SK-N-SH treated with all-trans-retinoic acid at 6 μM for 48 hours (cell line): ENCODE measurements at regions not wholly inside any gene's neighbourhood (a gene's known extent, or its start where the extent isn't known, plus 50 kb on each side); places are given as distances from the start of the nearest gene placed in this dataset.

Experiments
- ATAC-seq: fragments of 200-7000 bp; cut with Tn5 transposase; 3 replicates; pipeline ENCODE4 v1.9.1; 2020; ENCODE audit warnings: mild to moderate bottlenecking, moderate library complexity
- ARNTL ChIP-seq: fragments of 450-650 bp; formaldehyde crosslinking; IDR thresholded peaks from 2 replicates; pipeline ENCODE4 v1.5.0; 2020; ENCODE audit warnings: low read depth, mild to moderate bottlenecking, moderate library complexity, borderline replicate concordance
- BACH2 ChIP-seq: fragments of 250-450 bp; sonication (Bioruptor Pico); IDR thresholded peaks from 2 replicates; pipeline ENCODE4 v1.9.0; 2021; ENCODE audit warnings: mild to moderate bottlenecking, borderline replicate concordance
- CSDC2 ChIP-seq: fragments of 250-450 bp; sonication (Bioruptor Pico); IDR thresholded peaks from 2 replicates; pipeline ENCODE4 v1.5.0; 2020; ENCODE audit warnings: mild to moderate bottlenecking, moderate library complexity
- ESRRG ChIP-seq: fragments of 250-450 bp; sonication (Bioruptor Pico); IDR thresholded peaks from 2 replicates; pipeline ENCODE4 v1.6.1; 2021; ENCODE audit warnings: mild to moderate bottlenecking
- GLIS3 ChIP-seq: fragments of 250-450 bp; sonication (Bioruptor Pico); IDR thresholded peaks from 2 replicates; pipeline ENCODE4 v1.5.0; 2020; ENCODE audit warnings: mild to moderate bottlenecking, moderate library complexity
- ISL1 ChIP-seq: fragments of 250-450 bp; sonication (Bioruptor Pico); IDR thresholded peaks from 2 replicates; pipeline ENCODE4 v2.1.2; 2022; ENCODE audit warnings: mild to moderate bottlenecking, moderate library complexity
- OSR1 ChIP-seq: fragments of 250-450 bp; sonication (Bioruptor Pico); IDR thresholded peaks from 2 replicates; pipeline ENCODE4 v1.8.0; 2022; ENCODE audit warnings: moderate library complexity, mild to moderate bottlenecking, inconsistent platforms
- POU6F1 ChIP-seq: fragments of 250-450 bp; sonication (Bioruptor Pico); IDR thresholded peaks from 2 replicates; pipeline ENCODE4 v1.8.0; 2021; ENCODE audit warnings: low read depth, mild to moderate bottlenecking, moderate library complexity, borderline replicate concordance
- PPARA ChIP-seq: fragments of 250-450 bp; sonication (Bioruptor Pico); IDR thresholded peaks from 2 replicates; pipeline ENCODE4 v1.5.0; 2020; ENCODE audit warnings: mild to moderate bottlenecking, borderline replicate concordance
- SNAI2 ChIP-seq: fragments of 250-450 bp; sonication (Bioruptor Pico); IDR thresholded peaks from 2 replicates; pipeline ENCODE4 v1.5.0; 2020; ENCODE audit warnings: mild to moderate bottlenecking, moderate library complexity
- TCF4 ChIP-seq: fragments of 250-450 bp; sonication (Bioruptor Pico); IDR thresholded peaks from 2 replicates; pipeline ENCODE4 v1.8.0; 2021; ENCODE audit warnings: mild to moderate bottlenecking, moderate library complexity, borderline replicate concordance
- TOX ChIP-seq: fragments of 250-450 bp; sonication (Bioruptor Pico); IDR thresholded peaks from 2 replicates; pipeline ENCODE4 v1.8.0; 2021; ENCODE audit warnings: mild to moderate bottlenecking, moderate library complexity, borderline replicate concordance
- ZC3H10 ChIP-seq: fragments of 250-450 bp; sonication (Bioruptor Pico); IDR thresholded peaks from 2 replicates; pipeline ENCODE4 v1.5.1; 2021; ENCODE audit warnings: mild to moderate bottlenecking, moderate library complexity
- ZFP3 ChIP-seq: fragments of 250-450 bp; sonication (Bioruptor Pico); IDR thresholded peaks from 2 replicates; pipeline ENCODE4 v1.5.0; 2020; ENCODE audit warnings: mild to moderate bottlenecking, moderate library complexity
- ZFP30 ChIP-seq: fragments of 450-650 bp; formaldehyde crosslinking; IDR thresholded peaks from 2 replicates; pipeline ENCODE4 v1.5.0; 2022; ENCODE audit warnings: mild to moderate bottlenecking, moderate library complexity
- ZNF565 ChIP-seq: fragments of 450-650 bp; formaldehyde crosslinking; conservative IDR thresholded peaks from 2 replicates; pipeline ENCODE4 v1.5.0; 2020; ENCODE audit warnings: low read depth, mild to moderate bottlenecking, moderate library complexity
- ZNF70 ChIP-seq: fragments of 450-650 bp; formaldehyde crosslinking; IDR thresholded peaks from 2 replicates; pipeline ENCODE4 v1.5.0; 2020; ENCODE audit warnings: mild to moderate bottlenecking, moderate library complexity
- ZNF8 ChIP-seq: fragments of 450-650 bp; formaldehyde crosslinking; IDR thresholded peaks from 2 replicates; pipeline ENCODE4 v1.5.0; 2020; ENCODE audit warnings: mild to moderate bottlenecking, moderate library complexity
- TF ChIP-seq, protein P1 (sequence below): fragments of 250-450 bp; sonication (Bioruptor Pico); IDR thresholded peaks from 2 replicates; pipeline ENCODE4 v1.5.0; 2020; ENCODE audit warnings: mild to moderate bottlenecking, moderate library complexity
- TF ChIP-seq, protein P2 (sequence below): fragments of 250-450 bp; sonication (Bioruptor Pico); IDR thresholded peaks from 2 replicates; pipeline ENCODE4 v1.5.1; 2021; ENCODE audit warnings: mild to moderate bottlenecking, moderate library complexity

DNA sequence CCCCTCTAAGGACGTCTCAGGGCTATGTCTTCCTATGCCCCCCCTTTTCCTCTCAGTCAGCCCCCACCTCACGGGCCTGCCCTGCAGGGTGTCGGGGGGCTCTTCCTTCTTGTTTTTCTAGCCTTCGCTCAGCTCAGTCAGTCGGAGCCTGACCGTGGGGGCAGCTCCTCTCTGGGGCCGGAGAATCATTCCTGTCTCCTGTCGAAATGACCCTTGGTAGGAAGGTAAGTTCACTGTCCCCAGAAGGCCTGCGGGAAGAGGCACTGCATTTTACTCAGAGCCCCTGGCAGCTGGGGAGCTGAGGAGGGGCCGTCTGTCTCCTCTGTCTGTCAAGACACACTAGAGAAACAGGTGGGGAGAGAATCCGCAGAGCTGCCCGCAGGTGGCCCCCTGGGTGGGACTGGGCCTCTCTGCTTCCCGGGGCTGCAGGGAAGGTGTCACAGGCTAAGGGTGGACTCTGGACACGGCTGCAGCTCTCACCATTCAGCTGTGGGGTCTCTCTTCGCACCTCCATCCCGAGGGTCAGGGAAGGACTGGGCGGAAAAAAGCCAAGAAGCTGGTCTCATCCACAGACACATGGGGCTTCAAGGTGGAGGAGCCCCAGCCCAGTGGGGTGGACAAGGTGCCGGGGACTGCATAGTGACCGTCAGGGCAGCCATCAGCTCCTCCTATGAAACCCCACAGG lies 112.8 kb upstream of the TNRC6C start:
- TF ChIP-seq ESRRG (CRISPR knock-in tag) (no peak), TCF4 (CRISPR knock-in tag) (no peak), CSDC2 (CRISPR knock-in tag) (no peak), ZNF8 (no peak), GLIS3 (CRISPR knock-in tag) (no peak), POU6F1 (CRISPR knock-in tag) (no peak), ZC3H10 (CRISPR knock-in tag) (no peak), ZFP3 (CRISPR knock-in tag) (no peak), SNAI2 (no peak), ARNTL (CRISPR knock-in tag) (no peak), ISL1 (CRISPR knock-in tag) (no peak), ZNF565 (no peak), ZFP30 (CRISPR knock-in tag) (no peak), OSR1 (no peak)
- TF ChIP-seq, protein P1, sequence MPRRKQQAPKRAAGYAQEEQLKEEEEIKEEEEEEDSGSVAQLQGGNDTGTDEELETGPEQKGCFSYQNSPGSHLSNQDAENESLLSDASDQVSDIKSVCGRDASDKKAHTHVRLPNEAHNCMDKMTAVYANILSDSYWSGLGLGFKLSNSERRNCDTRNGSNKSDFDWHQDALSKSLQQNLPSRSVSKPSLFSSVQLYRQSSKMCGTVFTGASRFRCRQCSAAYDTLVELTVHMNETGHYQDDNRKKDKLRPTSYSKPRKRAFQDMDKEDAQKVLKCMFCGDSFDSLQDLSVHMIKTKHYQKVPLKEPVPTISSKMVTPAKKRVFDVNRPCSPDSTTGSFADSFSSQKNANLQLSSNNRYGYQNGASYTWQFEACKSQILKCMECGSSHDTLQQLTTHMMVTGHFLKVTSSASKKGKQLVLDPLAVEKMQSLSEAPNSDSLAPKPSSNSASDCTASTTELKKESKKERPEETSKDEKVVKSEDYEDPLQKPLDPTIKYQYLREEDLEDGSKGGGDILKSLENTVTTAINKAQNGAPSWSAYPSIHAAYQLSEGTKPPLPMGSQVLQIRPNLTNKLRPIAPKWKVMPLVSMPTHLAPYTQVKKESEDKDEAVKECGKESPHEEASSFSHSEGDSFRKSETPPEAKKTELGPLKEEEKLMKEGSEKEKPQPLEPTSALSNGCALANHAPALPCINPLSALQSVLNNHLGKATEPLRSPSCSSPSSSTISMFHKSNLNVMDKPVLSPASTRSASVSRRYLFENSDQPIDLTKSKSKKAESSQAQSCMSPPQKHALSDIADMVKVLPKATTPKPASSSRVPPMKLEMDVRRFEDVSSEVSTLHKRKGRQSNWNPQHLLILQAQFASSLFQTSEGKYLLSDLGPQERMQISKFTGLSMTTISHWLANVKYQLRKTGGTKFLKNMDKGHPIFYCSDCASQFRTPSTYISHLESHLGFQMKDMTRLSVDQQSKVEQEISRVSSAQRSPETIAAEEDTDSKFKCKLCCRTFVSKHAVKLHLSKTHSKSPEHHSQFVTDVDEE (CRISPR knock-in tag): no peak
- no peak for ATAC-seq

GRCh38 chr17:77846531-77847085 lies 111.9 kb upstream of the TNRC6C start:
- ATAC-seq: no peak
- TF ChIP-seq TOX (CRISPR knock-in tag) (no peak), TCF4 (CRISPR knock-in tag) (no peak), PPARA (CRISPR knock-in tag) (no peak)
- TF ChIP-seq, protein P2, sequence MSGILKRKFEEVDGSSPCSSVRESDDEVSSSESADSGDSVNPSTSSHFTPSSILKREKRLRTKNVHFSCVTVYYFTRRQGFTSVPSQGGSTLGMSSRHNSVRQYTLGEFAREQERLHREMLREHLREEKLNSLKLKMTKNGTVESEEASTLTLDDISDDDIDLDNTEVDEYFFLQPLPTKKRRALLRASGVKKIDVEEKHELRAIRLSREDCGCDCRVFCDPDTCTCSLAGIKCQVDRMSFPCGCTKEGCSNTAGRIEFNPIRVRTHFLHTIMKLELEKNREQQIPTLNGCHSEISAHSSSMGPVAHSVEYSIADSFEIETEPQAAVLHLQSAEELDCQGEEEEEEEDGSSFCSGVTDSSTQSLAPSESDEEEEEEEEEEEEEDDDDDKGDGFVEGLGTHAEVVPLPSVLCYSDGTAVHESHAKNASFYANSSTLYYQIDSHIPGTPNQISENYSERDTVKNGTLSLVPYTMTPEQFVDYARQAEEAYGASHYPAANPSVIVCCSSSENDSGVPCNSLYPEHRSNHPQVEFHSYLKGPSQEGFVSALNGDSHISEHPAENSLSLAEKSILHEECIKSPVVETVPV (CRISPR knock-in tag): no peak

DNA sequence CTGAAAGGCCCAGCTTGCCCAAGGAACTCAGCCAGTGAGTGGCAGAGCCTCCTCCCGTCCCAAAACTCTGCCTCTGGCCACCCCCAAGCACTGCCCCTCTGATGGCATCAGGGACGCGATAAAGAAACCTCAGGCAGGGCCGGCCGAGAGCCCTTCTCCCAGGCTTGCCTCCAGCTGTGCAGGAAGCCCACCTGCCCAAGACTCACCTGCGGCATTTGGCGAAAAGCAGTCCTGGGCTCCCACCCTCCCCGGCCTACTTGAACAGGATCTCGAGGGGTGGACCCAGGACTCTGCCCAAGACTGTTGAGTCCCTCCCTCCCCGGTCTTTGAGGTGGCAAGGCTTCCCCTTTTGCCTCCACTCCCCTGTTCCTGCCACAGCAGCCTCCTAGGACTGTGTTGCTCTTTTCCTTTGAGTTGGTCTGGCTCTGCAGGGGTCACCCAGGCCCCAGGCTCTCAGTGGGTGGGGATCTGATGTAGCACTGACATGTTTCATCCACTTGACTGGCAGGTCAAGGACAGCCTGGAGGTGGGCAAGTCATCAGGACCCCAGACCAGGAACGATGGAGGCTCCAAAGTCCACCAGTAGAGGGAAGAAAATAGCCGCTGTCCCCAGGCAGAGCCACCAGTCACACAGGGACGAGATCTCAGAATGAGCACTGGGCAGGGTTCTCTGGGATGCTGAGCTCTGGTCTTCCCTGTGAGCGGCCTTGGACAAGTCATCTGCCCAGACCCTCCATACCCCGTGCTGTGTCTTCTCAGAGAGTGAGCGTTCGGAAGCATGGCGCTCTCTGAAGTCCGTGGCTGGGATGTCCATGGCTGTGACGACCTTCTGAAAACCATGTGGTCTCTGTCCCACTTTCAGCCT lies 111.0 kb upstream of the TNRC6C start:
- no peak for TF ChIP-seq ARNTL (CRISPR knock-in tag)

GRCh38 chr17:77848257-77848656 lies 110.2 kb upstream of the TNRC6C start:
- ATAC-seq: no peak
- TF ChIP-seq BACH2 (CRISPR knock-in tag) (no peak), ZFP30 (CRISPR knock-in tag) (no peak), POU6F1 (CRISPR knock-in tag) (no peak), ISL1 (CRISPR knock-in tag) (no peak), ZNF70 (no peak), SNAI2 (no peak), ZNF8 (no peak), ZC3H10 (CRISPR knock-in tag) (no peak), TOX (CRISPR knock-in tag) (no peak), TCF4 (CRISPR knock-in tag) (no peak), ZNF565 (no peak), GLIS3 (CRISPR knock-in tag) (no peak), CSDC2 (CRISPR knock-in tag) (no peak), ESRRG (CRISPR knock-in tag) (no peak), OSR1 (no peak), PPARA (CRISPR knock-in tag) (no peak)
- TF ChIP-seq, protein P1 (CRISPR knock-in tag): no peak

More for the DNA sequence above, 111.0 kb upstream of the TNRC6C start:
- no peak for ATAC-seq
